NT2/D1 (cell line): ENCODE measurements at regions not wholly inside any gene's neighbourhood (a gene's known extent, or its start where the extent isn't known, plus 50 kb on each side); places are given as distances from the start of the nearest gene placed in this dataset.

Source experiments
- SUZ12 ChIP-seq: IDR thresholded peaks from 2 replicates; pipeline ENCODE4 v1.6.1; 2011; ENCODE audit not compliant: insufficient read length, insufficient read depth; ENCODE audit errors: extremely low read depth
- YY1 ChIP-seq: IDR thresholded peaks from 2 replicates; pipeline ENCODE4 v1.6.1; 2011; ENCODE audit not compliant: insufficient read length, insufficient read depth

DNA sequence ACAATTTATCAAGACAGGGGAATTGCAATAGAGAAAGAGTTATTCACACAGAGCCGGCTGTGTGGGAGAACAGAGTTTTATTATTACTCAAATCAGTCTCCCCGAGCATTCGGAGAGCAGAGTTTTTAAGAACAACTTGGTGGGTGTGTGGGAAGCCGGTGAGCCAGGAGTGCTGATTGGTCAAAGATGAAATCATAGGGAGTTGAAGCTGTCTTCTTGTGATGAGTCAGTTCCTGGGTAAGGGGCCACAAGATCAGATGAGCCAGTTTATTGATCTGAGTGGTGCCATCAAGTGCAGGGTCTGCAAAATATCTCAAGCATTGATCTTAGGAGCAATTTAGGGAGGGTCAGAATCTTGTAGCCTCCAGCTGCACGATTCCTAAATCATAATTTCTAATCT, 50.0 kb upstream of the ECI2 start:
- TF ChIP-seq YY1 (no peak), SUZ12 (no peak)
